Calu3 (cell line): ENCODE measurements at regions not wholly inside any gene's neighbourhood (a gene's known extent, or its start where the extent isn't known, plus 50 kb on each side); places are given as distances from the start of the nearest gene placed in this dataset.

Source experiments
- BruUV-seq: library from RNA; stranded (reverse); fragments of 400-500 nt; replicated peaks from 2 replicates; lab custom pipeline; 2021; lab: Mats Ljungman, UMichigan
- CTCF ChIA-PET: fragments of 300-600 bp; sonication (Branson Sonifier 250); formaldehyde crosslinking; loops from one replicate; lab custom pipeline; 2022; ENCODE audit warnings: antibody characterized with exemption; lab: Charles Lee
- DNase-seq: peaks from one replicate; pipeline ENCODE4 v3.0.0; 2022
- H3K27ac Mint-ChIP-seq: one replicate; pipeline ENCODE4 v1.8.0; 2022; ENCODE audit warnings: mixed read lengths; ENCODE audit not compliant: unreplicated experiment
- H3K27me3 Mint-ChIP-seq: one replicate; pipeline ENCODE4 v1.8.0; 2022; ENCODE audit warnings: mixed read lengths; ENCODE audit not compliant: unreplicated experiment
- H3K36me3 Mint-ChIP-seq: one replicate; pipeline ENCODE4 v1.8.0; 2022; ENCODE audit warnings: mild to moderate bottlenecking, moderate library complexity, mixed read lengths; ENCODE audit not compliant: insufficient read depth, unreplicated experiment
- H3K4me1 Mint-ChIP-seq: one replicate; pipeline ENCODE4 v1.8.0; 2022; ENCODE audit warnings: mild to moderate bottlenecking, low read depth, mixed read lengths; ENCODE audit not compliant: unreplicated experiment
- H3K4me3 Mint-ChIP-seq: one replicate; pipeline ENCODE4 v1.8.0; 2022; ENCODE audit warnings: mild to moderate bottlenecking, low read depth, moderate library complexity, mixed read lengths; ENCODE audit not compliant: unreplicated experiment
- H3K9me3 Mint-ChIP-seq: one replicate; pipeline ENCODE4 v1.8.0; 2022; ENCODE audit warnings: low read depth, mixed read lengths; ENCODE audit not compliant: unreplicated experiment
- intact Hi-C: fragments of 100-400 bp; cut with micrococcal nuclease; formaldehyde crosslinking; loops from one replicate; pipeline ENCODE4 v1.10.0; 2022; ENCODE audit not compliant: unreplicated experiment
- TF ChIP-seq, protein P1 (sequence below): fragments of 200-600 bp; IDR thresholded peaks from one replicate; pipeline ENCODE4 v1.8.0; 2022; ENCODE audit warnings: antibody characterized with exemption; ENCODE audit not compliant: unreplicated experiment

- H3K27me3 Mint-ChIP-seq = no peaks in the 10 kb centered on the region
- TF ChIP-seq, protein P1, sequence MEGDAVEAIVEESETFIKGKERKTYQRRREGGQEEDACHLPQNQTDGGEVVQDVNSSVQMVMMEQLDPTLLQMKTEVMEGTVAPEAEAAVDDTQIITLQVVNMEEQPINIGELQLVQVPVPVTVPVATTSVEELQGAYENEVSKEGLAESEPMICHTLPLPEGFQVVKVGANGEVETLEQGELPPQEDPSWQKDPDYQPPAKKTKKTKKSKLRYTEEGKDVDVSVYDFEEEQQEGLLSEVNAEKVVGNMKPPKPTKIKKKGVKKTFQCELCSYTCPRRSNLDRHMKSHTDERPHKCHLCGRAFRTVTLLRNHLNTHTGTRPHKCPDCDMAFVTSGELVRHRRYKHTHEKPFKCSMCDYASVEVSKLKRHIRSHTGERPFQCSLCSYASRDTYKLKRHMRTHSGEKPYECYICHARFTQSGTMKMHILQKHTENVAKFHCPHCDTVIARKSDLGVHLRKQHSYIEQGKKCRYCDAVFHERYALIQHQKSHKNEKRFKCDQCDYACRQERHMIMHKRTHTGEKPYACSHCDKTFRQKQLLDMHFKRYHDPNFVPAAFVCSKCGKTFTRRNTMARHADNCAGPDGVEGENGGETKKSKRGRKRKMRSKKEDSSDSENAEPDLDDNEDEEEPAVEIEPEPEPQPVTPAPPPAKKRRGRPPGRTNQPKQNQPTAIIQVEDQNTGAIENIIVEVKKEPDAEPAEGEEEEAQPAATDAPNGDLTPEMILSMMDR = no peak
- no peaks in the 10 kb centered on the region for H3K4me1 Mint-ChIP-seq
- H3K4me3 Mint-ChIP-seq = no peak overlapping the region
- H3K9me3 Mint-ChIP-seq = no peaks in the 10 kb centered on the region
- no TSS peak for BruUV-seq
- no peak overlapping the region for H3K27ac Mint-ChIP-seq
- DNase-seq = no peak
- no peaks in the 10 kb centered on the region for H3K36me3 Mint-ChIP-seq
- CTCF ChIA-PET = no interaction called here
- intact Hi-C loops = no loop called here
Observed at GRCh38 chr10:30171601-30172000, 112.2 kb upstream of the JCAD start.

DNA sequence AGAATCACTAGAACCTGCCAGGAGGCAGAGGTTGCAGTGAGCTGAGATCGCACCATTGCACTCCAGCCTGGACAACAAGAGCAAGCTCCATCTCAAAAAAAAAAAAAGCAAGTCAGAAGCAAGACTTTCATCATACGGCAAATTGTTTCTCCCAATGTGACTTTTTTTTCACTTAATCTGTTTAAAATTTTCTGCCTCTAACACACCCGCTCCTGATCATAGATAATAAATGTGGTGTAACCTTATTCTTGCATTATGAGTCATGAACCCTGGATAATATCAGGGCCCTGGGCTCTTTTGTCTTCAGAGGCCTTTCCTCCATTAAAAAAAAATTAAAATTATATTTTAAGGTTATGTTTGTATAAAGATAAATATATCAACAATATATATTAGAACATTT lies 111.4 kb upstream of the JCAD start:
- BruUV-seq = no TSS peak
- H3K27me3 Mint-ChIP-seq = no peaks in the 10 kb centered on the region
- TF ChIP-seq, protein P1 = no peak

GRCh38 chr10:30170146-30170545 lies 110.8 kb upstream of the JCAD start:
- no TSS peak for BruUV-seq
- intact Hi-C loops = no loop called here
- DNase-seq = no peak
- TF ChIP-seq, protein P1 = no peak
- Mint-ChIP-seq H3K36me3 (no peaks in the 10 kb centered on the region), H3K27ac (no peak overlapping the region), H3K4me1 (no peaks in the 10 kb centered on the region), H3K27me3 (peaks cover 6% of the 10 kb centered on the region), H3K4me3 (no peak overlapping the region), H3K9me3 (no peaks in the 10 kb centered on the region)
- CTCF ChIA-PET = no interaction called here

More for the DNA sequence above, 111.4 kb upstream of the JCAD start:
- intact Hi-C loops = no loop called here
- CTCF ChIA-PET = no interaction called here
- Mint-ChIP-seq H3K4me3 (no peak overlapping the region), H3K27ac (no peak overlapping the region), H3K9me3 (no peaks in the 10 kb centered on the region), H3K4me1 (no peaks in the 10 kb centered on the region), H3K36me3 (no peaks in the 10 kb centered on the region)
- DNase-seq = no peak

- TF ChIP-seq, protein P1 = no peak
- no peak overlapping the region for H3K4me3 Mint-ChIP-seq
- no peaks in the 10 kb centered on the region for H3K36me3 Mint-ChIP-seq
- H3K27me3 Mint-ChIP-seq = peaks cover 14% of the 10 kb centered on the region
- CTCF ChIA-PET = no interaction called here
- no peaks in the 10 kb centered on the region for H3K9me3 Mint-ChIP-seq
- no peak for DNase-seq
- H3K27ac Mint-ChIP-seq = no peak overlapping the region
- no peaks in the 10 kb centered on the region for H3K4me1 Mint-ChIP-seq
- no TSS peak for BruUV-seq
- intact Hi-C loops = no loop called here
Observed at GRCh38 chr10:30169342-30169741, 110.0 kb upstream of the JCAD start.
